Mammary epithelial cell (primary cell): ENCODE measurements at regions not wholly inside any gene's neighbourhood (a gene's known extent, or its start where the extent isn't known, plus 50 kb on each side); places are given as distances from the start of the nearest gene placed in this dataset.

Experiments used
- CTCF ChIP-seq, 2 donors: IDR thresholded peaks in 1 of 2; conservative IDR thresholded peaks in 1 of 2; 2 replicates each; pipeline ENCODE4 v1.5.1; 2011 to 2012; ENCODE audit warnings: inconsistent platforms in 2 of 2, low read length in 2 of 2, mild to moderate bottlenecking in 2 of 2, control low read depth in 1 of 2, low read depth in 1 of 2; ENCODE audit not compliant: insufficient read depth in 1 of 2; ENCODE audit errors: extremely low read depth in 1 of 2
- EZH2 ChIP-seq: IDR thresholded peaks from 2 replicates; pipeline ENCODE4 v1.6.1; 2012; ENCODE audit warnings: low read length, inconsistent platforms, borderline replicate concordance

- no peak for TF ChIP-seq CTCF (conservative IDR thresholded peaks at IDR 0.05 in 1 of 2, IDR thresholded peaks at IDR 0.05 in 1 of 2; ENCODE audit: extremely low read depth in 1 of 2, insufficient read depth in 1 of 2, low read depth in 1 of 2, low read length in 2 of 2)
- TF ChIP-seq EZH2: no peak
Observed at GRCh38 chr2:228949831-228950230, 321.3 kb downstream of the PID1 start.
